Immature natural killer cell (primary cell): ENCODE measurements at regions not wholly inside any gene's neighbourhood (a gene's known extent, or its start where the extent isn't known, plus 50 kb on each side); places are given as distances from the start of the nearest gene placed in this dataset.
"Not testable (repeated sequence)": the region's sequence is repeated elsewhere in the genome, so short reads cannot be mapped to it uniquely, and the experiment has no call there.

ENCODE experiments used
- DNase-seq, 3 donors: peaks; one replicate each; pipeline ENCODE4 v3.0.0; 2022; ENCODE audit warnings: mixed read lengths in 1 of 3
- H3K27ac Mint-ChIP-seq, 6 donors: one replicate each; pipeline ENCODE4 v1.8.0; 2020; ENCODE audit warnings: mixed read lengths in 6 of 6, mild to moderate bottlenecking in 5 of 6, inconsistent platforms in 4 of 6, moderate library complexity in 3 of 6
- H3K27me3 Mint-ChIP-seq, 3 donors: one replicate each; pipeline ENCODE4 v1.8.0; 2020 to 2021; ENCODE audit warnings: low read depth in 3 of 3, mild to moderate bottlenecking in 3 of 3, mixed read lengths in 3 of 3, moderate library complexity in 3 of 3, inconsistent platforms in 1 of 3
- H3K36me3 Mint-ChIP-seq, 3 donors: one replicate each; pipeline ENCODE4 v1.8.0; 2020; ENCODE audit warnings: mixed read lengths in 3 of 3, inconsistent platforms in 2 of 3, mild to moderate bottlenecking in 2 of 3
- H3K4me1 Mint-ChIP-seq, 2 donors: one replicate each; pipeline ENCODE4 v1.8.0; 2020; ENCODE audit warnings: inconsistent platforms in 2 of 2, mild to moderate bottlenecking in 2 of 2, mixed read lengths in 2 of 2, moderate library complexity in 1 of 2
- H3K4me3 Mint-ChIP-seq, 5 donors: one replicate each; pipeline ENCODE4 v1.8.0; 2020; ENCODE audit warnings: mild to moderate bottlenecking in 5 of 5, mixed read lengths in 5 of 5, inconsistent platforms in 3 of 5, moderate library complexity in 3 of 5
- H3K9me3 Mint-ChIP-seq, 6 donors: one replicate each; pipeline ENCODE4 v1.8.0; 2020; ENCODE audit warnings: mild to moderate bottlenecking in 6 of 6, mixed read lengths in 6 of 6, inconsistent platforms in 4 of 6, moderate library complexity in 3 of 6

DNA sequence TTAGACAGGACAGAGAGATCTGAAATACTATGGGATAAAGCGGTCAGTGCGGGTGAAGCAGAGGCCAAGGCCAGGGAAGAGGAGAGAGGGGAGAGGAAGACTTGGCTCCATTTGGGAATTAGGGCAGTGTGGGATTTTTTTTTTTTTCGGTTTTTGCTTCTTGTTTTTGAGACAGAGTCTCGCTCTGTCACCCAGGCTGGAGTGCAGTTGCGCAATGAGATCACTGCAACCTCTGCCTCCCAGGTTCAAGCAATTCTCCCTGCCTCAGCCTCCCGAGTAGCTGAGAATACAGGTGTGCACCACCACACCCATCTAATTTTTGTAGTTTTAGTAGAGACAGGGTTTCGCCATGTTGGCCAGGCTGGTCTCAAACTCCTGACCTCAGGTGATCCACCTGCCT is 71.6 kb upstream of the FGFR2 start:
- H3K4me3 Mint-ChIP-seq, H3K36me3 Mint-ChIP-seq, H3K4me1 Mint-ChIP-seq, H3K9me3 Mint-ChIP-seq, H3K27ac Mint-ChIP-seq, DNase-seq: not testable (repeated sequence)
- peaks cover 3 to 10% (median 5%) of the 10 kb centered on the region in 3 donors for H3K27me3 Mint-ChIP-seq

DNA sequence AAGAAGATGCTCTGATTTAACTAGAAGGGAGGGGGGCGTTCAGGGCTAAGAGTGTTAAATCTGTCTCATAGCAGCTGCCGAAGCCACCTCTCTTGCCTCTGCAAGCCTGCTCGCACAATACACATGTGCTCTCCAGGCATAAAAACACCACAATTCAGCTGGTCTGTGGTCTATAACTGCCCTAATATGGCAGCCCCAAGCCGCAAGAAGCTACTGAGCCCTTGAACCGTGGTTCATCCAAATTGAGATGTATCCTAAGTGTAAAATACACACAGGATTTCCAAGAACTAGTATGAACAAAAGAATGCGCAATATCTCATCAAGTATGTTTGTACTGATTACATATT is 70.8 kb upstream of the FGFR2 start:
- Mint-ChIP-seq H3K4me1 (no peaks in the 10 kb centered on the region), H3K27ac (no peak overlapping the region), H3K9me3 (peaks cover 0 to 4% (median 0%) of the 10 kb centered on the region in 6 donors), H3K4me3 (no peak overlapping the region), H3K36me3 (no peaks in the 10 kb centered on the region), H3K27me3 (peaks cover 3 to 10% (median 5%) of the 10 kb centered on the region in 3 donors)
- DNase-seq, result no peak

DNA sequence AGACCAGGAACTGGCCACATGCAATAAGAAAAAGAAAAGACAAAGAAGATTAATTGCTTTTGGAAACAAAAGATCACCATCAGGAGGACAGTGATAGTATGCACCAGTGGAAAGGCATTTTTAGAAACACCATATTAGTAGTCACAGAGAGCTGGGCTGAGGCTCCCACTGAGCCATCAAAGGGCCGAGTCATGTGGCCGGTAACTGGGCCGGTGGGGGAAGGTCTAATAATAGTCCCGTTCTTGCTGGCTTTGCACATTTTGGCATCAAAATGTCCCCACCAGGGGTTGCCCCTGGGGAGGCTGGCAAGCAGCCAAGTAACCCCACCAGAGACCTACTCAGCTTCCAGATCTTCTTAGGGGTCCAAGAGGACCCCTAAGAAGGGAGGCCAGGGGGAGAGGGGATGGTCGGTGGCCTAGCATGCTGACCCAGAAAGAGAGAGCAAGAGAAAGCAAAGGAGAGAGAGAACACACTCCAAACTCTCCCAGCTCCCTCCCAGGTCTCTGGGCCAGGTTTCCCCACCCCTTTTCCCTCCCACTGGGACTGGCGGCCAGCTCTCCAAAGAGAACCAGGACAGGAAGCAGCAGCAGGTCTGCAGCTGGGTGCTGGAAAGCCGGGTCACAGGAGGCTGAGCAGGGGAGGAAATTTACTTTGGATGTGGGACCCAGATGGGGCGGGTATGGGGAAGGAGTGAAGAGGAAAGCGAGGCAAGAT is 70.2 kb upstream of the FGFR2 start:
- Mint-ChIP-seq H3K27me3 (peaks cover 3 to 10% (median 5%) of the 10 kb centered on the region in 3 donors), H3K27ac (no peak overlapping the region), H3K36me3 (no peaks in the 10 kb centered on the region), H3K4me1 (no peaks in the 10 kb centered on the region), H3K9me3 (peaks cover 0 to 4% (median 0%) of the 10 kb centered on the region in 6 donors), H3K4me3 (no peak overlapping the region)
- DNase-seq, result no peak

DNA sequence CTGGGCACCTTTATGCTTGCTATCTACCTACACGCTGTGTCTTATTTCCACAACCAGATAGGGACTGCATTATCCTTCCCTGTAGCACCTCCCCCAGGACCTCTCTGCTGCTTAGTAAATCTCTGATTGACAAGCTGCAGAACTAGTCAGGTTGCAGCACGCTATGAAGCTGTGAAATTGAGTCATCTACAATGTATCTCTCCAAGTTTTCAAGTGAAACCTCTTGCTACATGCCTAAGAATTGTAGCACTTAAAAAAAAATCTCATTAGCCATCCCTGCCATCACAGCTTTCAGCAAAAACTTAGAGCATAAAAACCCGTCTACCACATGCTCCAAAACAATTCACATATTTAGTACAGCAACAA is 69.7 kb upstream of the FGFR2 start:
- Mint-ChIP-seq H3K4me1 (no peaks in the 10 kb centered on the region), H3K9me3 (peaks cover 0 to 4% (median 0%) of the 10 kb centered on the region in 6 donors), H3K36me3 (no peaks in the 10 kb centered on the region), H3K27me3 (peaks cover 3 to 10% (median 5%) of the 10 kb centered on the region in 3 donors), H3K4me3 (no peak overlapping the region), H3K27ac (no peak overlapping the region)
- DNase-seq, result no peak

DNA sequence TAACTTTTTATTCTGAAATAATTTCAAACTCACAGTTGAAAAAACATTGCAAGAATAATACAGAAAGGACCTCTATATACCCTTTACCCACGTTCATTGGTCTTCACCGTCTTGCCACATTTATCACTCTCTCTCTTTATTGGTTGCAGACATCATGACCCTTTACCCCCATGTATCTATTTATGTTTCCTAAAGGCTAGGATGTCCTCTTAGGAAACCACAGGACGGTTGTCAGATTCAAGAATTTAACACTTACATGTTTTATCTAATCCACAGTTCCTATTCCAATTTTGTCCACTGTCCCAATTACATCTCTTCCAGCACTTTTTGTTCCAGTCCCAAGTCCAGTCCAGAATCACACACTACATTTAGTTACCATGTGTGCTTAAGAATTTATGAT is 67.6 kb upstream of the FGFR2 start:
- Mint-ChIP-seq H3K27ac (no peak overlapping the region), H3K9me3 (peaks cover 0 to 2% (median 0%) of the 10 kb centered on the region in 6 donors), H3K4me1 (no peaks in the 10 kb centered on the region), H3K27me3 (peaks cover 2 to 8% (median 2%) of the 10 kb centered on the region in 3 donors), H3K36me3 (no peaks in the 10 kb centered on the region), H3K4me3 (no peak overlapping the region)
- DNase-seq, result no peak

DNA sequence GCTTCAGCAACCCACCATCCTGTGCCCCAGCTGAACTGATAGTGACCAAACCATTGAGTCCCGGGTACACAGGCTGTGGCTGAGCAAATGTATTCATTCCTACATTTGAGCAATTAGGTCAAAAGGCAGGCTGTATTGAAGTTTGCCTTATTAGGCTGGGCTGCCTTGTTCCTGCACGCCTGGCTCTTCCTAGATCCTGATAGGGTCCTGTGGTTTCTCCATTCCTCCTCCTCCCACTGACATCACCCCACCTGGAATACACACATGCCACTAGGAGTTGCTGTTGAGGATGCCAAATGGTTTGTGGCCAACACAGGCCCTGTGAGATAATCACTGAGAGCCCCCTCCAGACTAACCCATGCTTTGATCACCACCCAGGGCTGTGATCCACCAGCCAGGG is 66.4 kb upstream of the FGFR2 start:
- no peak for DNase-seq
- Mint-ChIP-seq H3K9me3 (peaks cover 0 to 2% (median 0%) of the 10 kb centered on the region in 6 donors), H3K27me3 (peaks cover 2 to 10% (median 2%) of the 10 kb centered on the region in 3 donors), H3K27ac (no peak overlapping the region), H3K4me1 (no peaks in the 10 kb centered on the region), H3K36me3 (no peaks in the 10 kb centered on the region), H3K4me3 (no peak overlapping the region)

DNA sequence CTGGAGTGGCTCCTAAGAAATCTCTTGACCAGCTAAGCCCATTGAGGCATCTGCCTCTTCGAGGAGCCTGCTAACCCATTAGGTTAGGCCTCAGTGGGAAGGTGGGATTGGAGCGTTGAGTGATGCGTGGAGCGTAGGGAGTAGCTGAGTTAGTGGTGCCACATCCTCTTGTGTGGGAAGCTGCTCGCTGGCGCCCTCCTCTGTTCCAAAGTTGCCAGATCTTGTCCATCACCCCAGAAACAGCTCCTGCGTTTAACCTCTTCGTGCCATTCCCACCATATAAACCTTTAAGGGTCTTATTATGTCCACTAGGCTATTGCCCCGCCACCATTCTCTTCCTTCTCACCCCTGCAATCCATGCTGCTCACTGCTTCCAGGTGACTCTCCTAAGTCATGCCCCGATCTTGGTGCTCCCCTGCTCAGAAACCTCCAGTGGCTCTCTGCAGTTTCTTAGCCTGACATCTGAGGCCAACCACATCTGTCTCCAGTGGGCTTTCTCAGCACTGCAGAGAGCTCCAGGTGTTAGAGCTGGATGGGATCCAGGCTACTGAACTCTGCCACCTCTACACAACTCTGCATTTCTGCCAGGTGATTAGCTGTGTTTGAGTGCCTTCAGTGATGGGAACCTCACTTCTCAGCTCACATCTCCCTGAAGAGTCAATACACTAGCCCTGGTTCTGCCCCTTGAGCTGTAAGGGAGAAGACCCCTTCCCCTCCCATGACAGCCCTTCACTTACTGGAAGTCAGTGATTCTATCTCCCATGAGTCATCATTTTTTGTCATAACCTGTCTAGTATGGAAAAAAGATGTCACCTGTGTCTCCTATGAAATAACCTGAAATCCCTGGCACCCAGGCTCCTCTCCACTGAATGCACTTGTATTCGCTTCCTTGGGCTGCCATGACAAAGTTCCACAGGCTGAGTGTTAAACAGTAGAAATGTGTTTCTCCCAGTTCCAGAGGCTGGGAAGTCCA is 65.0 kb upstream of the FGFR2 start:
- Mint-ChIP-seq H3K27me3 (peaks cover 2 to 13% (median 8%) of the 10 kb centered on the region in 3 donors), H3K4me1 (no peaks in the 10 kb centered on the region), H3K4me3 (no peak overlapping the region), H3K9me3 (no peaks in the 10 kb centered on the region), H3K27ac (no peak overlapping the region), H3K36me3 (no peaks in the 10 kb centered on the region)
- DNase-seq, result no peak

DNA sequence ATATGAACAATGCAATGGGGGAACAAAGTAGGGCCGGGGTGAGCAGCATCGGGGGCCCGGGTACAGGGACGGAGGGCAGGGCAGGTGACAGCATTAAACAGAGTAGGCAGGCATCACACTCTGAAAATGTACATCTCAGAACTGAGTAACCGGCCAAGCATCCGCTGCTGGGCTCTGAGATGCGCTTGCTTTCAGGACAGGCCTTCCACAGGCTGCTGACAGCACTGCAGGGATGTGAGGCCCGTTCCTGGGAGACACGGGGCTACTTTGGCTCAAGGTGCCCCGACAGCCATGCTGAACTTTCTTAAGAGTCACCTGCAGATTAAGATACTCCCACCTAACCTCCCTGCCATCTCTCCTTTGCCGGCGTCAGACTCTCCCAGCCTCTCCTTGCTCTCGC is 64.3 kb upstream of the FGFR2 start:
- H3K4me1 Mint-ChIP-seq, result no peaks in the 10 kb centered on the region
- H3K27ac Mint-ChIP-seq, result no peak overlapping the region
- DNase-seq, result no peak
- H3K9me3 Mint-ChIP-seq, result no peaks in the 10 kb centered on the region
- H3K27me3 Mint-ChIP-seq, result peaks cover 2 to 13% (median 10%) of the 10 kb centered on the region in 3 donors
- no peak overlapping the region for H3K4me3 Mint-ChIP-seq
- no peaks in the 10 kb centered on the region for H3K36me3 Mint-ChIP-seq

DNA sequence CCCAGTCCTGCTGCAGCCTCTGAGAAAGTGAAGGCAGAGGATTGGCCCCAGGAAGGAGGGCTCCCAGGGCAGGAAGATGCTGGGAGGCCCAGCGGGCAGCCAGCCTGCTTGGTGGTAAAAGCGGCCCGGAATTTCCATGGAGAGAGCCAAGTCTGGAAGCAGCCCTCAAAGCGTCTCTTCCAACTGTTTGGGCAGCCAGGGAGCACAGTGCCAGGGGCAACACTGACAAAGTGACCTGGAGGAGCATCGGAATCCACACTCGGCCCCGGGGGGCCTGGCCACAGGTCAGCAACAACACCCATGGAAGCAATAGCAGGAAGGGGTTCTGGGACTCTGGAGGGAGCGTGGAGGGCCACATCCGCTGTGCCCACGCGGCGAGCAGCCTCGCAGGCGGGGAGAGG is 63.2 kb upstream of the FGFR2 start:
- Mint-ChIP-seq H3K4me1 (no peaks in the 10 kb centered on the region), H3K27ac (no peak overlapping the region), H3K4me3 (no peak overlapping the region), H3K36me3 (no peaks in the 10 kb centered on the region), H3K27me3 (peaks cover 2 to 13% (median 10%) of the 10 kb centered on the region in 3 donors), H3K9me3 (no peaks in the 10 kb centered on the region)
- no peak for DNase-seq

DNA sequence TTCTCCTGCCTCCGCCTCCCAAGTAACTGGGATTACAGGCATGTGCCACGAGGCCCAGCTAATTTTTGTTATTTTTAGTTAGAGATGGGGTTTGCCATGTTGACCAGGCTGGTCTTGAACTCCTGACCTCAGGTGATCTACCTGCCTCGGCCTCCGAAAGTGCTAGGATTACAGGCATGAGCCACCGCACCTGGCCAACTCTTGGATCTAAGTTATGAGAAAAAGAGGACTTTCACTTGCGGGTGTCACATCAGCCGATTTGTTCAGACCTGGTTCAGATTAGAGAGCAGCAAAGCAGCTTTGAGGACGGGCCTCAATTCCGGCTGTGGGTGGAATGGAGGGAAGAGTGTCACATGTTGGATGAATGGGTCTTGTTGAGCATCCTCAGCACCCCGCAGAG is 61.0 kb upstream of the FGFR2 start:
- Mint-ChIP-seq H3K9me3 (no peaks in the 10 kb centered on the region), H3K4me1 (no peaks in the 10 kb centered on the region), H3K27ac (no peak overlapping the region), H3K36me3 (no peaks in the 10 kb centered on the region), H3K4me3 (no peak overlapping the region), H3K27me3 (peaks cover 2 to 13% (median 10%) of the 10 kb centered on the region in 3 donors)
- DNase-seq, result no peak

DNA sequence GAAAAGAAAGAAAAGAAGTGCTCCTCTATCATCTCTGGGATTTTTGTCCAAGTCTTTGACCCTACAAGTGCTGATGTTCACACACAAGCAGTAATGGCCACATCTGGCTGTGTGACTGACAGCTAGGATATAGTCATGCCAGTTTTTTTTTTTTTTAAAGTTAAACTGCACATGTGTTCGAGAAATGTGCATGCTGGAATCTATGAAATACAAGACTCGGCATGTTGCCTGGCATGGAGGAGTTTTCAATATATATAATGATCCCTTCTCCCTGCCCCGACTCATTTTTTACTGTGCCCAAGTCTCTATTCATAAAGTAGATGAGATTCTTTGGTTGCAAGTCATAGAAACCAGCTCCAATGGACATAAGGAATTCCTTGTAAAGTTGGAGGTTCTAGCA is 60.4 kb upstream of the FGFR2 start:
- Mint-ChIP-seq H3K4me3 (no peak overlapping the region), H3K27ac (no peak overlapping the region), H3K27me3 (peaks cover 2 to 13% (median 10%) of the 10 kb centered on the region in 3 donors), H3K9me3 (no peaks in the 10 kb centered on the region), H3K36me3 (no peaks in the 10 kb centered on the region), H3K4me1 (no peaks in the 10 kb centered on the region)
- DNase-seq, result no peak

DNA sequence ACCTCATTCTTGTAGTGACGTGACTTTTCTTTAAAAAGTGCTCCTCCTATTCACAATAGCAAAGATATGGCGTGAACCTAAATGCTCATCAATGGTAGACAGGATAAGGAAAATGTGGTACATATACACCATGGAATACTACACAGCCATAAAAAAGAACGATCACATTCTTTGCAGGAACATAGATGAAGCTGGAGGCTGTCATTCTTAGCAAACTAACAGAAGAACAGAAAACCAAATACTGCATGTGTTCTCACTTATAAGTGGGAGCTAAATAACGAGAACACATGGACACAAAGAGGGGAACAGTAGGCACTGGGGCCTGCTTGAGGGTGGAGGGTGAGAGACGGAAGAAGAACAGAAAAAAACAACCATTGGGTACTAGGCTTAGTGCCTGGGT is 59.9 kb upstream of the FGFR2 start:
- H3K36me3 Mint-ChIP-seq, result no peaks in the 10 kb centered on the region
- no peak for DNase-seq
- H3K4me1 Mint-ChIP-seq, result no peaks in the 10 kb centered on the region
- no peak overlapping the region for H3K27ac Mint-ChIP-seq
- H3K9me3 Mint-ChIP-seq, result no peaks in the 10 kb centered on the region
- H3K4me3 Mint-ChIP-seq, result no peak overlapping the region
- H3K27me3 Mint-ChIP-seq, result peaks cover 2 to 13% (median 10%) of the 10 kb centered on the region in 3 donors

DNA sequence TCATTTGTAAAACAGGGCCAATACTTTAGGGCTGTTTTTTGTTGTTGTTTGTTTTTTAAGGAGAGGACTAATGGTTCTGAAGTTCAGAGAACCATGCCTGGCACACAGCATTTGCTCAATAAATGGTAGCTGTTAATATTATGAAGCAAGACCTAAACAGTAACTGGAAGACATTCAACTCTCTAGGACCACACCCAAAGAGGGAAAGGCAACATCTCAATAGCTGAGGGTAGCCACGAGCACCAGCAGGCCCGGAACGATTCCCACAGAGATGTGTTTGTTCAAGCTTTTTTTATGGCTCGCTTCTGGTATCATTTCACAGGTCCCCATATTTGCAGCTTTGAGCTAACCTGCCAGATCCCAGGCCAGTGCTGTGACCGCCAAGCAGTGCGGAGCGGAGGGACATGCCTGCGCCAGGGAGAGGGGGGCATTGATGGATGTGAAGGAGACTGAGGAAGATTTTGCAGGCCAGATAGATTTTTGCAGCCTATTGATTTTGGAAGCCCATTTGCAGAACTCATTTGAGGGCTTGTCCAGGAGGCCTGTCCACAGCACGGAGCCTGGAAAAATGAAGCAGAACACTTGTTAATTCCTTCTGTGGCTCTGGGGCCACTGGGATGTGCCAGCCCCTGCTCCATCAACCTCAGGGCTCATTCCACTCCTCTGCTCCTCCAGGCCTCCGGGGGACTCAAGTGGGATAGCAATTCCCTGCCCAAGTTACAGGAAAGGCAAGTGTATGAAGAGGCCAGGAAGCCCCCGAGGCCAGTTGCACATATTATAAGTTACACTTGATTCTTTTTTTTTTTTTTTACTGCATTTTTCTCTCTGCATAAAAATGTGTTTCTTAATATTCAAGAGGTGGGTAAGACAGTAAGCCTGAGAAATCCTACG is 57.3 kb upstream of the FGFR2 start:
- Mint-ChIP-seq H3K9me3 (no peaks in the 10 kb centered on the region), H3K27me3 (peaks cover 2 to 9% (median 8%) of the 10 kb centered on the region in 3 donors), H3K27ac (no peak overlapping the region), H3K36me3 (no peaks in the 10 kb centered on the region), H3K4me3 (no peak overlapping the region), H3K4me1 (no peaks in the 10 kb centered on the region)
- no peak for DNase-seq
